ENCODE measurements at regions not wholly inside any gene's neighbourhood (a gene's known extent, or its start where the extent isn't known, plus 50 kb on each side); places are given as distances from the start of the nearest gene placed in this dataset.

DNA sequence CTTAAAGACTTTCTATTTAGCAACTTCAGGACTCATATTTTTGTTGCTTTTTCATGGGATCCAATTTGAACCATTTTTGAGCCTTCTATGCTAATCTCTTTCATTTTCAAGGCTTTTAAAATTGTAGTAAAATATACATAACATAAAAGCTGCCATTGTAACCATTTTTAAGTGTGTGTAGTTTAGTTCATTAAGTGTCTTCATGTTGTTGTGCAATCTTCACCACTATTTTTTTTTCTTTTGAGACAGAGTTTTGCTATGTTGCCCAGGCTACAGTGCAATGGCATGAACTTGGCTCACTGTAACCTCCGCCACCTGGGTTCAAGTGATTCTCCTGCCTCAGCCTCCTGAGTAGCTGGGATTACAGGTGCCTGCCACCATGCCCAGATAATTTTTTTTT lies 451.6 kb downstream of the TMEM114 start:
- Histone ChIP-seq H3K4ac (replicated peaks; ENCODE audit: insufficient read length, low read depth, low read length) (no peak overlapping the region), H2BK120ac (replicated peaks; ENCODE audit: low read depth, low read length) (no peak overlapping the region), H2BK12ac (ENCODE audit: low read depth, low read length) (no peak overlapping the region), H3K18ac (ENCODE audit: extremely low read depth, low read length) (no peak overlapping the region), H4K20me1 (replicated peaks in 1 of 2; ENCODE audit: control insufficient read depth in 1 of 2, insufficient read depth in 2 of 2, low read length in 2 of 2) (no peaks in the 10 kb centered on the region), H3K4me3 (ENCODE audit: extremely low read depth in 1 of 4, insufficient read depth in 2 of 4, low read depth in 3 of 4, low read length in 4 of 4) (no peak overlapping the region), H2BK5ac (ENCODE audit: low read depth, low read length) (no peak overlapping the region), H3K36me3 (ENCODE audit: control insufficient read depth in 2 of 4, insufficient read depth in 4 of 4, low read length in 3 of 4) (no peaks in the 10 kb centered on the region), H3K23ac (ENCODE audit: insufficient read length) (no peak overlapping the region), H3K27me3 (replicated peaks in 1 of 4; ENCODE audit: control insufficient read depth in 3 of 4, extremely low read depth in 1 of 4, insufficient read depth in 3 of 4, low read length in 3 of 4) (no peaks in the 10 kb centered on the region), H2AFZ (ENCODE audit: low read length) (no peak overlapping the region), H3K79me1 (ENCODE audit: low read depth, low read length) (no peaks in the 10 kb centered on the region), H2BK15ac (ENCODE audit: low read length) (no peak overlapping the region), H3K4me1 (replicated peaks in 1 of 4; ENCODE audit: control insufficient read depth in 3 of 4, insufficient read depth in 4 of 4, low read length in 3 of 4) (no peaks in the 10 kb centered on the region), H2AK5ac (ENCODE audit: low read depth, low read length) (no peak overlapping the region), H3K4me2 (ENCODE audit: insufficient read depth in 1 of 2, low read depth in 2 of 2, low read length in 2 of 2) (no peak overlapping the region), H4K91ac (replicated peaks; ENCODE audit: insufficient read length, low read length) (no peak overlapping the region), H3K27ac (ENCODE audit: low read depth, low read length) (no peak overlapping the region), H3K14ac (ENCODE audit: insufficient read length) (no peak overlapping the region), H3K79me2 (ENCODE audit: control insufficient read depth in 1 of 2, insufficient read depth in 2 of 2, low read length in 2 of 2) (no peaks in the 10 kb centered on the region), H3K23me2 (ENCODE audit: low read depth, low read length) (no peaks in the 10 kb centered on the region; the same call in 1 of the 2 replicates), H3K56ac (replicated peaks; ENCODE audit: insufficient read length, low read depth, low read length) (no peak overlapping the region), H4K5ac (ENCODE audit: insufficient read length, low read depth, low read length) (no peak overlapping the region), H2BK20ac (ENCODE audit: low read length) (no peak overlapping the region), H4K8ac (ENCODE audit: extremely low read depth, insufficient read depth, low read length) (no peak overlapping the region), H3K9me3 (ENCODE audit: insufficient read depth in 2 of 2, low read depth in 1 of 2, low read length in 1 of 2) (no peaks in the 10 kb centered on the region), H3K9ac (replicated peaks in 1 of 4; ENCODE audit: extremely low read depth in 1 of 4, low read depth in 3 of 4, low read length in 3 of 4) (no peak overlapping the region)
- no peak for DNase-seq (ENCODE audit: low read depth in 1 of 2, low spot score in 2 of 2)
- FAIRE-seq, result no peak
- 100% methylated on average over 1 of the region's 1 CpG; no CpG with 5 or more reads in 1 of the 2 experiments for WGBS, 2 experiments (ENCODE audit: extremely low coverage in 1 of 2, insufficient coverage in 1 of 2, insufficient read length in 1 of 2, insufficient replicate concordance in 2 of 2, low coverage in 1 of 2, low lambda C conversion rate in 2 of 2, missing lambda C conversion rate in 1 of 2)
- TF ChIP-seq, protein P1, sequence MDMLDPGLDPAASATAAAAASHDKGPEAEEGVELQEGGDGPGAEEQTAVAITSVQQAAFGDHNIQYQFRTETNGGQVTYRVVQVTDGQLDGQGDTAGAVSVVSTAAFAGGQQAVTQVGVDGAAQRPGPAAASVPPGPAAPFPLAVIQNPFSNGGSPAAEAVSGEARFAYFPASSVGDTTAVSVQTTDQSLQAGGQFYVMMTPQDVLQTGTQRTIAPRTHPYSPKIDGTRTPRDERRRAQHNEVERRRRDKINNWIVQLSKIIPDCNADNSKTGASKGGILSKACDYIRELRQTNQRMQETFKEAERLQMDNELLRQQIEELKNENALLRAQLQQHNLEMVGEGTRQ (IDR thresholded peaks at IDR 0.05; ENCODE audit: low read length), result no peak
- TF ChIP-seq CREB1 (IDR thresholded peaks at IDR 0.05) (no peak), RBBP5 (IDR thresholded peaks at IDR 0.05; ENCODE audit: borderline replicate concordance, low read depth, low read length) (no peak), JUN (IDR thresholded peaks at IDR 0.05; ENCODE audit: low read depth, low read length) (no peak), TCF12 (IDR thresholded peaks at IDR 0.05; ENCODE audit: low read depth, low read length) (no peak), CBX8 (IDR thresholded peaks at IDR 0.05; ENCODE audit: borderline replicate concordance, low read depth, low read length) (no peak), SIRT6 (IDR thresholded peaks at IDR 0.05; ENCODE audit: low read length) (no peak), CEBPB (IDR thresholded peaks at IDR 0.05; ENCODE audit: low read depth, low read length) (no peak), SP1 (IDR thresholded peaks at IDR 0.05; ENCODE audit: low read depth, low read length) (no peak), ZNF274 (IDR thresholded peaks at IDR 0.05; ENCODE audit: borderline replicate concordance, extremely low read depth, low read length) (no peak)
- CTCF ChIA-PET (ENCODE audit: partially characterized antibody), result no interaction called here
- POLR2A ChIA-PET (ENCODE audit: partially characterized antibody), result no interaction called here
